Smooth muscle cell (in vitro differentiated cells): ENCODE measurements at regions not wholly inside any gene's neighbourhood (a gene's known extent, or its start where the extent isn't known, plus 50 kb on each side); places are given as distances from the start of the nearest gene placed in this dataset.

Experiments used
- DNase-seq: peaks from one replicate; lab custom pipeline; 2025; ENCODE audit not compliant: unreplicated experiment; lab: John Stamatoyannopoulos, UW
- H2AFZ ChIP-seq: fragments of 200-600 bp; sonication (generic); 2 replicates; pipeline ENCODE4 v1.6.0; 2016; ENCODE audit warnings: antibody characterized with exemption, low read depth, mild to moderate bottlenecking
- H3F3A ChIP-seq: fragments of 200-600 bp; sonication (generic); 2 replicates; pipeline ENCODE4 v1.6.0; 2017; ENCODE audit warnings: antibody characterized with exemption, low read depth
- H3K27ac ChIP-seq: fragments of 200-600 bp; sonication (generic); 2 replicates; pipeline ENCODE4 v1.5.1; 2016; ENCODE audit warnings: low read depth, mild to moderate bottlenecking
- H3K27me3 ChIP-seq: fragments of 200-600 bp; sonication (generic); 2 replicates; pipeline ENCODE4 v1.6.1; 2016; ENCODE audit warnings: low read depth, mild to moderate bottlenecking
- H3K36me3 ChIP-seq: fragments of 200-600 bp; sonication (generic); 2 replicates; pipeline ENCODE4 v1.5.1; 2016; ENCODE audit warnings: low read depth
- H3K4me1 ChIP-seq: fragments of 200-600 bp; sonication (generic); 2 replicates; pipeline ENCODE4 v1.5.1; 2016; ENCODE audit warnings: low read depth
- H3K4me2 ChIP-seq: fragments of 200-600 bp; sonication (generic); 2 replicates; pipeline ENCODE4 v1.6.0; 2016; ENCODE audit warnings: mild to moderate bottlenecking
- H3K4me3 ChIP-seq: fragments of 200-600 bp; sonication (generic); 2 replicates; pipeline ENCODE4 v1.5.1; 2016; ENCODE audit warnings: mild to moderate bottlenecking
- H3K79me2 ChIP-seq: fragments of 200-600 bp; sonication (generic); 2 replicates; pipeline ENCODE4 v1.6.0; 2016; ENCODE audit warnings: low read depth, mild to moderate bottlenecking
- H3K9ac ChIP-seq: fragments of 200-600 bp; sonication (generic); 2 replicates; pipeline ENCODE4 v1.6.0; 2016; ENCODE audit warnings: low read depth
- H3K9me3 ChIP-seq: fragments of 200-600 bp; sonication (generic); replicated peaks from 2 replicates; pipeline ENCODE4 v1.5.1; 2016; ENCODE audit warnings: low read depth
- H4K20me1 ChIP-seq: fragments of 200-600 bp; sonication (generic); 2 replicates; pipeline ENCODE4 v1.6.0; 2016; ENCODE audit warnings: low read depth
- WGBS: methylation state at CpG from one replicate; pipeline ENCODE4 v1.1.7; 2016; ENCODE audit warnings: low lambda C conversion rate; 5-methylcytosine and 5-hydroxymethylcytosine counted together
- TF ChIP-seq, protein P1 (sequence below): fragments of 200-600 bp; sonication (generic); IDR thresholded peaks from 2 replicates; pipeline ENCODE4 v1.5.1; 2017; ENCODE audit warnings: borderline replicate concordance, mild to moderate bottlenecking, antibody characterized with exemption; ENCODE audit not compliant: insufficient read depth, poor library complexity, severe bottlenecking

DNA sequence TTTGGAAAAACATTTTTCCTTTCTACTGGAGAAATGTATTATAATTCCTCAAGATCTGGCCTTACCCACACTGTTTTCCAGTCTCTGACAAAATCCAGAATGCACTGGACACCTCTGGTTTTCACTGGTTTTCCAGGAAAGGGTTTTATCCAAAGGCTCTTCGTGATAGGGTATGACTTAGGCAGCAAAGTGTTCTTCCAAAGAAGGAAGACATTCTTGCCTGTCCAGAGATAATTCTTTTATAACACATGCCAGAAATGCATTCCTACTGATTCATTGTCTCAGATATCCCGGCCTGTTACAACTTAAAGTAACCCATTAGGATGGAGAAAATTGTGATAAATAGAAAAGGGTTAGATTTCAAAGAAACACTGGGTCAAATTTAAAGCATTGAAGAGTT, 2343.1 kb downstream of the PCDH7 start:
- Histone ChIP-seq H3K27me3 (no peaks in the 10 kb centered on the region), H3K4me1 (peaks cover 10% of the 10 kb centered on the region), H3F3A (peaks cover 7% of the 10 kb centered on the region), H3K36me3 (no peaks in the 10 kb centered on the region), H3K27ac (peak overlapping the region; percentile 75), H2AFZ (peak overlapping the region; percentile 49), H3K9ac (no peak overlapping the region), H3K9me3 (no peaks in the 10 kb centered on the region), H3K4me3 (no peak overlapping the region), H3K79me2 (no peaks in the 10 kb centered on the region), H4K20me1 (no peaks in the 10 kb centered on the region), H3K4me2 (peak overlapping the region; percentile 24)
- WGBS = 2% methylated on average over 2 of the region's 2 CpGs
- TF ChIP-seq, protein P1, sequence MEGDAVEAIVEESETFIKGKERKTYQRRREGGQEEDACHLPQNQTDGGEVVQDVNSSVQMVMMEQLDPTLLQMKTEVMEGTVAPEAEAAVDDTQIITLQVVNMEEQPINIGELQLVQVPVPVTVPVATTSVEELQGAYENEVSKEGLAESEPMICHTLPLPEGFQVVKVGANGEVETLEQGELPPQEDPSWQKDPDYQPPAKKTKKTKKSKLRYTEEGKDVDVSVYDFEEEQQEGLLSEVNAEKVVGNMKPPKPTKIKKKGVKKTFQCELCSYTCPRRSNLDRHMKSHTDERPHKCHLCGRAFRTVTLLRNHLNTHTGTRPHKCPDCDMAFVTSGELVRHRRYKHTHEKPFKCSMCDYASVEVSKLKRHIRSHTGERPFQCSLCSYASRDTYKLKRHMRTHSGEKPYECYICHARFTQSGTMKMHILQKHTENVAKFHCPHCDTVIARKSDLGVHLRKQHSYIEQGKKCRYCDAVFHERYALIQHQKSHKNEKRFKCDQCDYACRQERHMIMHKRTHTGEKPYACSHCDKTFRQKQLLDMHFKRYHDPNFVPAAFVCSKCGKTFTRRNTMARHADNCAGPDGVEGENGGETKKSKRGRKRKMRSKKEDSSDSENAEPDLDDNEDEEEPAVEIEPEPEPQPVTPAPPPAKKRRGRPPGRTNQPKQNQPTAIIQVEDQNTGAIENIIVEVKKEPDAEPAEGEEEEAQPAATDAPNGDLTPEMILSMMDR = no peak
- DNase-seq = no peak

- Histone ChIP-seq H3K4me2 (peak overlapping the region; percentile 24), H4K20me1 (no peaks in the 10 kb centered on the region), H2AFZ (peak overlapping the region; percentile 49), H3K79me2 (no peaks in the 10 kb centered on the region), H3F3A (peaks cover 7% of the 10 kb centered on the region), H3K27me3 (no peaks in the 10 kb centered on the region), H3K36me3 (no peaks in the 10 kb centered on the region), H3K9ac (no peak overlapping the region), H3K4me3 (no peak overlapping the region), H3K4me1 (peaks cover 10% of the 10 kb centered on the region), H3K9me3 (peaks cover 2% of the 10 kb centered on the region), H3K27ac (peak overlapping the region; percentile 75)
- no peak for DNase-seq
- WGBS = 44% methylated on average over 1 of the region's 1 CpG
- TF ChIP-seq, protein P1 = no peak
Measured at GRCh38 chr4:33064238-33064637, 2344.1 kb downstream of the PCDH7 start.

DNA sequence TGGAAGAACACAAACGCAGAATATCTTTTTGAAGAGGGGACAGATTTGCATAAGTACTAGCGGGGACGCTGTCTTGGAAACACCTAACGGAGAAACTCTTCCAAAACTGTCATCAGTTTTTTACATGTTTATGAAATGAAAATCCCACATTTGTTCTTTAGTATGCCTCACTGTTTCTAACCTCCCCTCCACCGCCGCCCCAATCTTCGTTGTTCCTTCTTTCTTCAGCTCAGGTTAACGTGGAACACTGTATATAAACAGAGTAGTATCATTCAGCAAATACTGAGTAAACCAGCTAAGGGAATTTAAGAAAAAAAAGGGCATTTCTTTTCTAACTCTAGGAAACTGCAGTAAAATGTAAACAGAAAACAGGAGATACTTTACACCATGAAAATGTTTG, 2345.6 kb downstream of the PCDH7 start:
- Histone ChIP-seq H3K4me3 (no peak overlapping the region), H3K9me3 (peaks cover 4% of the 10 kb centered on the region), H4K20me1 (no peaks in the 10 kb centered on the region), H3K79me2 (no peaks in the 10 kb centered on the region), H3K27me3 (no peaks in the 10 kb centered on the region), H3K4me1 (peaks cover 10% of the 10 kb centered on the region), H3K4me2 (no peak overlapping the region), H3K36me3 (no peaks in the 10 kb centered on the region), H3F3A (peaks cover 7% of the 10 kb centered on the region), H3K9ac (no peak overlapping the region), H3K27ac (no peak overlapping the region), H2AFZ (peak overlapping the region; percentile 49)
- TF ChIP-seq, protein P1 = no peak
- WGBS = 92% methylated on average over 8 of the region's 8 CpGs
- no peak for DNase-seq

DNA sequence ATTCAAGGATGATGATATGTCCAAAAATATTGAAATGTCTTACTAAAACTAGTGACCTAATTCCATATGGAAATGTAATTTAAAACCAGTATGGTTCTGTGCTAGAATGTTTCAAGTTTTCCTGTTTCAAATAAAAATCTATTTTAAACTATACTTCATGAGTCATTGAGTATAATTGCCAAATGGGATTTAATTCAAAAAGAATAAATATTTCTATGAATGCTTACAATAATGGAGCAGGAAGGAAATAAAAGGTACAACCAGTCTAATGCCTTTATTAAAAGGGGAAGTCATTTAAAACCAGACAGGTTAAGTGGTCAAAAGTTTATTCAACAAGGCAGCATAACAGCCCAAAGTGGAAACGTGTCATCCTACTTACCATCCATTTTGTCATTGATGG, 2347.1 kb downstream of the PCDH7 start:
- TF ChIP-seq, protein P1 = no peak
- no peak for DNase-seq
- Histone ChIP-seq H3K27me3 (no peaks in the 10 kb centered on the region), H3K27ac (no peak overlapping the region), H3K4me1 (peaks cover 7% of the 10 kb centered on the region), H3K4me3 (no peak overlapping the region), H2AFZ (no peak overlapping the region), H3K4me2 (no peak overlapping the region), H3K79me2 (no peaks in the 10 kb centered on the region), H3F3A (peaks cover 4% of the 10 kb centered on the region), H3K36me3 (no peaks in the 10 kb centered on the region), H4K20me1 (no peaks in the 10 kb centered on the region), H3K9ac (no peak overlapping the region), H3K9me3 (peaks cover 4% of the 10 kb centered on the region)
- 94% methylated on average over 1 of the region's 1 CpG for WGBS
